ENCODE measurements at regions not wholly inside any gene's neighbourhood (a gene's known extent, or its start where the extent isn't known, plus 50 kb on each side); places are given as distances from the start of the nearest gene placed in this dataset.
"Not testable (repeated sequence)": the region's sequence is repeated elsewhere in the genome, so short reads cannot be mapped to it uniquely, and the experiment has no call there.

DNA sequence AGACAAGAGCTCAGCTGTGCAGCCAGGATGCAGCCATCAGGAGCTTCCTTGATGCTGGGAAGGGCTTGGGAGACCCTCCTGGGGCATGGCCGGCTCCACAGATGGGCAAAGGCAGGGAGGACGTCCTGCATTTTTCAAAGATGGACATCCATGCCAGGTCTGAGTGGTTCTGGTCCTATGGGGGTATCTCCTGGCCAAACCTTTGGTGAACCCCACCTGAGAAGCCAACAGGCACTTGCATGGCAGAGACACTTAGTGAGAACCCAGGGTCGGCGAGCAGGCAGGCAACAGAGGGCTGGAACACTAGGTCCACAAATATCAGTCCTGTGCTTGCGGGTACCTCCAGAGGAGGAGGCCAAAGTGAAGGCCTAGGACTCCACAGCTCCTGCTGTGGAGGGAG lies 70.0 kb downstream of the KCTD15 start:
- DNase-seq: no peak

DNA sequence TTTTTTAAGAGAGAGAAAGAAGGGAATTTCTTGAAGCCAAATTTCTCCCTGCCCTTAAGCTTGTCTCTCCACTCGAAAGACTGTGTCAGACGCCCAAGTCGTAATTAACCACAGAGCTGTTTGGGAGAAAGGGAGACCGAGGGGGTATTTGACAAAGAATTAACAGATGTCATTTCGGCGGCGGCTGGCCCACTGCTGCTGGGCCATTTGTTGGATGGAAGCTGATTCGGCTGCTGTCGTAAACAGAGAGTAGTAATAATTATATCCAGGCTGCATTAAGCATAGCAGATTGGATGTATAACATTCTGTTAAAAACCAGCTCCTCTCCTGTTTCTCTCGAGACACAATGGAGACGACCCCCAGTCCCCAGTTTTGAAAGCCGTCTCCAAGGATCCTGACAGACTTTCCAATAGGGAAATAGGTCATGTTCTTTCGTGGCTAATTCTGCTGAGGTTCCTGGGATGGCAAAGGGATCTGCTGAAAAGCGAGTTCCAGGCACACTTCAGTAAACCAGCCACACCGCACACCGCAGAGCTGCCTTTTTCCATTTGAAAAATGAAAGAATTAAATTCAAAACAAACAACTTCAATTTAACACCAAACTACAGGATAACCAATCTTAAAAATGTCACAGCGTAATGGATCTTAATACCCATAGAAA lies 71.5 kb downstream of the KCTD15 start:
- DNase-seq: no peak

DNA sequence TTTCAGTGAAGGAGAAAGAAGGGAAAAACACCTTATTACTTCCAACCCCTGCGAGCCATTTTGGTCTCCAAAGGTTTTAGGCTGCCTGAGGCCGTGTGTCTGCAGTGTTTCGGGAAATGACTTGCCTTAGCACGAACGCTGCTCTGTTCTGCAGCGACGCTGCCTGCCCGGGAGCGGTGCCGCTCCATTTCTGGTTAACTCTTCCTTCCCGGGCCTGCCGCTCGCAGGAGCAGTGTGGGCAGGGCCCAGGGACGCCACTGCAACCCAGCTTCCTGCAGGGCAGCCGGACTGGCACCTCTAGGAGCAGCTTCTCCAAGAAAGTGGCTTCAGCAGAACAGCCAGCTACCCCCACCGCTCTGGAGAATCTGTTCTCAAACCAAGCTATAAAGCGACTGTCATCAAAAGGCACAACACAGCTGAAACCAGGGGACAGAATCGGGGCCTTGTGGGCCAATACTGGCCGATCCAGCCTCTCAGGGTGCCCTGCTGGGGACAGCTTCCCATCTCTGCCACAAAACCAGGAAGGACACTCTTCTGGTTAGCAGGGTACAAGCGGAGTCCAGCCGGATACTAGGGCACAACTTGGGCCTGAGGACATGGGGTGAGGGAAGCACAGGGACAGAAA lies 72.2 kb downstream of the KCTD15 start:
- no peak for DNase-seq

DNA sequence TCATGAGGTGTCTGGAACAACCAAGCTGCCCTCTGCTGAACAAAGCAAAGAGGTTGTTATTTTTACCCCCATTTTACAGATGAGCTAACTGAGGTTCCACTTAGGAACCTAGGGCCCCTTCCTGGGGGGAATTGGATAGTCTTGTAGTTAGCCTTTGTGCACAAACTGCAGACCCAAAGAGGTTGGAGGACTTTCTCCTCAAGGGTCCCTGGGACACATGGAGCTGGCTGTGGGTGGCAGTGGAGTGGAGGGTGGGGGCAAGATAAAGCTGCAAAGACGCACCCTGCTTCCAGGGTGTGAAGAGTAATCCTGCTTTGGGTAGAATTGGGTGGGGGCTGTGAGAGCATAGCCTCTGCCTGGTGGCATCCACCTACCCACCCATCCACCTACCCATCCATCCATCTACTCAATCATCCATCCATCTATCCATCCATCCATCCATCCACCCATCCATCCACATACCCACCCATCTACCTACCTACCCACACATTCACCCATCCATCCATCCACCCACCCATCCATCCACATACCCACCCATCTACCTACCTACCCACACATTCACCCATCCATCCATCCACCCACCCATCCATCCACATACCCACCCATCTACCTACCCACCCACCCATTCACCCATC lies 73.7 kb downstream of the KCTD15 start:
- DNase-seq: not testable (repeated sequence)

DNA sequence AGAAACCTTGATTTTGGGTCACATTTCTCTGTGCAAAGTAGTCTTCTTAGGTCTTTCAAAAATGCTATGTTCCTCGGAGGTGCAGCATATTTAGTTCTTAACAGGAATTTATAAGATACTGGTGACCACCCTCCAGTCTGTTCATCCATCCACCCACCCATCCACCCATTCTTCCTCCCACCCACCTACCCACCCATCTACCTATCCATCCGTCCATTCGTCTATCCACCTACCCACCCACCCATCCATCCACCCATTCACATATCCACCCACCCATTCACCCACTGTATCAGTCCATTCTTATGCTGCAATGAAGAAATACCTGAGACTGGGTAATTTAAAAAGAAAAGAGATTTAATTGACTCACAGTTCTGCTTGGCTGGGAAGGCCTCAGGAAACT lies 74.9 kb downstream of the KCTD15 start:
- no peak for DNase-seq

DNA sequence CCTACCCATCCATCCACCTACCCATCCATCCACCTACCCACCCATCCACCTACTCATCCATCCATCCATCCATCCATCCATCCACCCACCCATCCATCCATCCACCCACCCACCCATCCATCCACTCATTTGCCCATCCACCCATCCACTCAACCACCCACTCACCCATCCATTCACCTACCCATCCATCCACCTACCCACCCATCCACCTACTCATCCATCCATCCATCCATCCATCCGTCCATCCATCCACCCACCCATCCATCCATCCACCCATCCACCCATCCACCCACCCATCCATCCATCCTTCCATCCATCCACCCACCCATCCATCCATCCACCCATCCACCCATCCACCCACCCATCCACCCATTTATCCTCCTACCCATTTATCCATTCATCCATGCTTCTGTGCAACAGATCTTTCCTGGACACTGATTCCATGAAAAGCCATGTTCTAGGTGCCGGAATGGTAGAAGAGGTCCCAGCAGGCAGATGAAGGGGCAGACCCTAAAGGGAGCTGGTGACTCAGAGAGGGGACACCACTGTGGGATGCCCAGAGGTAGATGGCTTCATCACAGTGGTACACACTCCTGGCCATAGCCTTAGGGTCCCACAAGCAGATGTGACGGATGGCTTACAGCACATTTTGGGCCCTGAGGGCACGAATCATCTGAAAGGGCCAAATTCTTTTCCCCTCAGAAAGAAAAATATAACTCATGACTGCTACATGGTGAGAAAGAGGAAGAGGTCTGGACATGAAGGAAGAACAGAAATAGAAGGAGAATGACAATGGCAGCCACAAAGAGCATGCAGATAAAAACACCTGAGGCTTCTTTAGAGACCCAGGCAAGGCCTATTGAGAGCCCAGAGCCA lies 76.0 kb downstream of the KCTD15 start:
- no peak for DNase-seq

DNA sequence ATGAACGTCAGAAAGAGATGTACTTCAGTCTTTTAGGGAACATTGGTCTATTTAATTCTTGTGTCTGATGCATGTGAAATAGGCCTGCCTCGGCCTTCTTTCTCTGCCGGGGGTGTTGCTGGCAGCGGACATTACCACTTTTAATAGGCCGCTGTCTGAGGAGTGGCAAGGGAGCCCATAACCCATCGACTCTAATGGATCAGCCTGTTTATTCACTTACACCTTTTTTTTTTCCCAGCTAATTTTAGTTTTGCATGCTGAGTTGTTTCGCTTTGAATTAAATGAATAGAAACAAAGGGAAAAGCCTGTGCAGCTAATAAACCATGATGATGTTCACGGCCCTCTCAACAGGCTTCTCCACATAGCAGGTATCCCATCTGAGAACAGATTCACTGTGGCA lies 78.4 kb downstream of the KCTD15 start:
- no peak for DNase-seq

DNA sequence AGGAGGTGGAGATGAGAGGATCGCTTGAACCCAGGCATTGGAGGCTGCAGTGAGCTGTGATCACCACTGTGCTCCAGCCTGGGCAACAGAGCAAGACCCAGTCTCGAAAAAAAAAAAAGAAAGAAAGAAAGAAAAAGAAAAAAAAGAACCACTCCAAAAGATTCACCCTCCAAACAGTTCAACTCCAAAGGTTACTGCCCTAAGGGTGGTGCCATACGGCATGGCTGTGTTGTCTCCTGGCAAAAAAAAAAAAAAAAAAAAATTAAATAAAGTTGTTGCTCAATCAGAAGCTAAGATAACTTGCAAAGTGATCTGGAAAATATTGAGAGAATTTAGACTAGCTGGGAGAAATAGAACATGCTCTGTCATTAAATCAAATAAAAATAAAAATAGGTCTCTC lies 79.5 kb downstream of the KCTD15 start:
- DNase-seq: no peak

DNA sequence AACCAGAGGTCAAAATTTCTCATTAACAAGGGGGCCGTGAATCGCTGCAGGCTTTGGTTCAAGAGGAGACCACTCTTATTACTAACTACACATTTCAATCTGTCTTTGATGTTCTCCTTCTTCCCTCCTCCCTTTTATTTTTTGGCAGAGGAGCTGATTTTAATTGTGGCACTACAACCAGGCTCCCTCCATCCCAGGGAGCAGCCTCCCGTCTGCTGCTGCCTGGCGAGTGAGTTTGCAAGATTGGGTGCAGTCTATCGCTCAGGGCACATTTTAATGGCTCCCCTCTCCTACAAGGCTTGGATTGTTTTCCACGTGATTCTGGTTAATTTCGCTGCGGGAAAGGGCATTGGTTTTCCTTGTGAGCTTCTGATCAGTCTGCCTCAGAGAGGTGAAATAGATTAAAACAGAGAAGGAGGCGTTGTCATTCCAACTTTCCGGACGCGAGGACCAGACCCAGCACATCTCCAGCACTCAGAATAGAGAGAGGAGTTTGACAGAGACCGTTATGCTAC lies 81.4 kb downstream of the KCTD15 start:
- DNase-seq: no peak

DNA sequence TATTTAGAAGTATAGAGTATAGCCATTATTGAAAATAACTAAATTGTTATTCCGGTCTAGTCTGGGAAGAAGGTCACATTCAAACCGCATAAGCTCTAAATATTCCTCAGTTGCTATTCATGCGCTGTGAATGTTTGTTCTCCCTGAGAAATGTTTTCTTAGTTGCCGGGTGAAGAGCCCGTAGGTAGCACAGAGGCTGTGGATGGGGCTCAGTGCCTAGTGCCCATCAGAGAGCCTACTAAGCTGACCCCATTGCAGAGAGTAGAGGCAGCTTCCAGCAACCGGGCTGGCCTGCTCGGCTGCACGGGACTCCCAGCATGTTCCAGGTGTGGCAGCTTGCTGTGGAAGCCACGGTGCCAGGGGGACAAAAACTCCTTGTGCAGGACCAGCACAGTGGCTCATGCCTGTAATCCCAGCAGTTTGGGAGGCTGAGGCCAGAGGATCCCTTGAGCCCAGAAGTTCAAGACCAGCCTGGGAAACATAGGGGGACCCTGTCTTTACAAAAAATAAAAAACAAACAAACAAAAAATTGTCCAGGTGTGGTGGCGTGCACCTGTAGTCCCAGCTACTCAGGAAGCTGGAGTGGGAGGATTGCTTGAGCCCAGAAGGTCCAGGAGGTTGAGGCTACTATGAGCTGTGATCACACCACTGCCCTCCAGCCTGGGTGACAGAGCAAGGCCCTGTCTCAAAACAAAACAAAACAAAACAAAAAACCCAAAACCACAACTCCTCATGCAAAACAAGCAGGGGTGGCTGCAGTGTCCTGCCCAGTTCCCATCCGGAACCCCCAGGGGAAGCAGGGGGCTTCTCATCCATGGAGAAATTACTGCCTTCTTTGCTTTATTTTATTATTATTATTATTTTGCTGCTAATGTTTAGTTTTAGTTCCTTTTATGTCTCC lies 82.5 kb downstream of the KCTD15 start:
- no peak for DNase-seq

DNA sequence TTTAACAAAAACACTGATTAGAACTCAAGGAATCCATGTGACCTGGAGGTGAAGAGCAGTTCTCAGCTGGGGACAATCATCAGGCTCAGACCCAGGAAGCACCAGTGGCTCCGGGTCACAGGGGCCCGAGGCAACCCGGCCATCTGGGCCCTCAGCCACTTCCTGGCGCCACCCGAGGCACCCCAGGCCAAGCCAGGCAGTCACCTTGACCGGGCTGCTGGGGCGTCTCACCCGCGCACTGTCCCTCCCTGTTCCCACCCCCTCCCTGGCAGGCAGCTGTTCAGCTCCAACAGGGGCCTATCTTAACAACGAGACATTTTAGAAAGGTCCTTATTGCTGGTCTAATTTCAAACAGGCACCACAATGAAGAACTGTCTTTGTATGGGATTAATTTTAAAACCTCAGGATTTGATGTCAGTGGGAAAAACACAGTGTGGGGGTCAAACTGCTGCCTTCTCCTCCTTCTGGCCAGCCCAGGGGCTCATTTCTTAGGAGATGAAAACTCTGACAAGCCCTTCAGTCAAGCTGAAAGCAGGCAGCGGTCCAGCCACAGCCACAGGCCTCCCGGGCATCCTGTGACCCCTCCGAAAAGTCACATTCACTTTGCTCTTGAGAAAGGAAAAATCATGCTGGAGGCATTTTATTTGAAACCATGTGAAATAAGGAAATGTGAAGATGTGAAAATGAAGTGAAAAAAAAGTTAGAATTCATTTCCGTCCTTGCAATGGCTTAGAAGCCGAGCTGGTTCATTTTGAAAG lies 83.3 kb downstream of the KCTD15 start:
- no peak for DNase-seq

DNA sequence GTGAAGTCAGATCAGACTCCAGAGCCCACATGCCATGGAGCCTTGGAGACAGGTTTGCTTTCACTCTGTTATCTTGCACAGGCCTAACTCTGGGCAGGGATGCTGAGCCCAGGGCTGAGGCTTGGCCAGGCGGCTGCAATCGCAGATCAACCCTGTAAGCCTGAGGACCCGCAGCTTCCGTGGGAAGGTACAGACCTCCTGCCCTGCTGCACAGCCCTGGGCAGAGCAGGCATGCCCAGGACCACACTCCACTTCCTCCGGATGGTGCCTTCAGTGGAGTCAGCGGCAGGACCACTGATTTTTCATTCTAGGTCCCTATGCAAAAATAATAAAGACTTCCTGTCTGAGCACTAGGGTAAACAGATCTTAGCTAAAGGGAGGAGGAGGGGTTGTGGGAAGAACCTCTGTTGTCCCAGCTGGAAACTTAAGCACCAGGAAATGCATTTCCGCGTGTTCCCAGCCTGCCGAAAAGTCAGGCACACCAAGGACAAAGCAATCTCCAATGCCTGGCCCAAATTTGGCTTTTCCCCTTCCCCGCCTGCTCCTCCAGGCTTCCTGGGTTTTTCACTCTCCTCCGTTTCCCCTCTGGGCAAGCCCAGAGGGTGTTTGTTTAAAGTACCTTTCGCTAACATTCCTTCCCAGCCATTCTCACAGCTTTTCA lies 87.3 kb downstream of the KCTD15 start:
- no peak for DNase-seq

DNA sequence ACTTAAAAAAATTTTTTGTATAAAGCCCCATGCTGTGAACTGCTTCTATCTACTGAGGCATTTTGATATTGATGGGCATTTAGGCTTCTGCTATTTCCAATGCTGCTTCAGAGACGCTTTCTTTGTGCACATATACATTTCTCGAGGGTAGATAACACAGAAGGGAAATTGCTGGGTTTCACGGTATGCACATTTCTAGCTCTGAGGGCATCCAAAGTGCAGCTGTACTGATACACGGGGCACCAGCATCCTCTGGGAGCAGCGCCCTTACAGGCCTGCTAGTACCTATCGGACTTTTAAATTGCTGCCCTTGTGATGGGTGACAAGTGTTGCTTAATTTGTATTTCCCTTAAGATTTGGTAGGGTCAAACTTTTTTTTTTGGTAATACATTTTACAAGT lies 88.6 kb downstream of the KCTD15 start:
- DNase-seq: no peak

DNA sequence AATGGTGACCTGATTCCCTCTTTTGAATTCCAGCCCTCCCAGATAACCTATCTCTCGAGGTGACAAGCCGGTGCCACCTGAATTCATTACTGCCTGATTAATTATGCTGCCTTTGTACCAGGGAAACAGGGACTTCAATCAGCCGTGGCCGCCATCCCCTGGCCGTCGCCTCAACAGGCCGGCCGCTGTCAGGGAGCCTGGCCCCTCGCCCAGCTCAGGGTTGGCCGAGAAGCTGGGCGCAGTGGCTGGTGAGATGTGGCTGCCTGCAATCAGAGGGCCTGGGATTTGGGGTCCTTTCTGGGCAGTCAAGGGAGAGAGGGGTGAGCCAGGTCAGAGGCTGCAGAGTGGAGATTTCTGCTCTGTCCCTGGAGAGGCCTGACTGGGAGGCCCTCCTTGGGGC lies 91.2 kb downstream of the KCTD15 start:
- DNase-seq: no peak

DNA sequence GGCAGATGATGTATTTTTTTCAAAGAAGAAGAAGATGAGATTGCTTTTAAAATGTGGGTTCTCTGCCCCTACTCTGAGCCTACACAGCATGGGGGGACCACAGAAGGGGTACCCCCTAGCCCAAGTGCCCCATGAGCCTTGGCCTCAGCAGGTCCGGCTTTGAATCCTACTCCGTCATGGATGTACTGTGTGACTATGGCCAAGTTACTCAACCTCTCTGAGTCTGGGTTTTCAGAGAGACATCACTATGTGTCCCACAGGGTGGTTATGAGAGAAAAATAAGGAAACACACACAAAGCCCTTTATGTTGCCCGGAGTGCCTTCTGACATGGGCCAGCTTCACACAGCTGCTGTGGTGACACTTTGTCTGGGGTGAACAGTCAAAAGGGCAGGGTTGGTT lies 92.0 kb downstream of the KCTD15 start:
- no peak for DNase-seq

DNA sequence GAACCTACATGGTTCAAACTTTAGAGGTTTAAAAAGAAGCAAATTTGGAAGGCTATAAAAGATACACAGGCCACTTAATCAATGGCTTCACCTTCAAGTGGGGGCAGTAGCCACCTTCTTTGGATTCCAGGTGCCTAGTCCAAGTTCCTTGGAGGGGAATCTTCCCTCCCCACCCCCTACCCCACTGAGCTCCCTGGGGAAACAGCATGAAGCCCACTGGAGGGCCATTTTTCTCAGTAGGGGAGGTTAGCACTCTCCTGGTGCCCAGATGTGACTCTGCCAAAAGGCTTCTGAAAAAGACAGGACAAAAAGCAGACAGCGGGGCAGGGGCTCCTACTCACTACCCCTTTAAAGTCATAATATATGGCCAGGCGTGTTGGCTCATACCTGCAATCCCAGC lies 93.9 kb downstream of the KCTD15 start:
- DNase-seq: no peak

DNA sequence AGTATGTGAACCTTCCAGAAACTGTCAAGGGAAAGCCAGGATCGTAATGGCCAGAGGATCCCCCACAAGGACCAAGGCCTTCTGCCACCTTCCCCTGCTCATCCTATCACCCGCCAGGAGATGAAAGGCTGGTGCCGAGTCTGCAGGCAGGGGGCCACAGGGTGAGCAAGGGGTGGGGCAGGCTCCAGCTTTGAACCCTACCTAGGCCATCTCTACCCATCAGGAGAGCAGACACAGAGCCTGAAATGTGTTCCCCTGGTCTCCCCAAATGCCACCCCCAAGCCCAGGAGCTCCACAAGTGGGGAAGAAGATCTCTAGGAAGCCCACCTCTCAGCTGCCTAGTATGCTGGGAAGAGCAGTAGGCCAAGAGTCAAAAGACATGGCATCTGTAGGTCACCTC lies 95.1 kb downstream of the KCTD15 start:
- no peak for DNase-seq

DNA sequence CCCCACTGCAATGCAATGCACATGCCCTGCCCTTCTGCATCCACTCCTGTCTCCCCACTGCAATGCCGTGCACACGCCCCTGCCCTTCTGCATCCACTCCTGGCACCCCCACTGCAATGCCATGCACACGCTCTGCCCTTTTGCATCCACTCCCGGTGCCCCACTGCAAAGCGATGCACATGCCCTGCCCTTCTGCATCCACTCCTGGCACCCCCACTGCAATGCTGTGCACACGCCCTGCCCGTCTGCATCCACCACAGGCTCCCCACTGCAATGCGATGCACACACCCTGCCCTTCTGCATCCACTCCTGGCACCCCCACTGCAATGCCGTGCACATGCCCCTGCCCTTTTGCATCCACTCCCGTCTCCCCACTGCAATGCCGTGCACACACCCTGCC lies 98.1 kb downstream of the KCTD15 start:
- DNase-seq: no peak

DNA sequence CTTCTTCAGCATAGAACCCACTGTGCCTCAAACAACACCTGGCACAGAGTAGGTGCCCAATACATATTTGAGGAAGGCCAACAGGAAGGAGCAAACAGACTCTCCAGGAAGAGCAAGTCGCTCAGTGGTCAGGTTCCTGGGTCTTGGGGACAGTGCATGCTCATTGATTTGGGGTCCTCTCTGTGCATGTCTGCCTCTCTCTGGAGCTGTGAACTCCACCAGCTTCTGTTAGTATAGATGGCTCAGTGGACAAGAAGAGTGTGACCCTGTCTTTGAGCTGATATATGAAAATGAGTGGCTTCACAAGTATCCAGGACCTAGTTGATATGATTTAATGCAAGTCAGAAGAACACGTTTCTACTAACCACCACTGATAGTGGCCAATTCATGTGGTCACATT lies 98.7 kb downstream of the KCTD15 start:
- no peak for DNase-seq

DNA sequence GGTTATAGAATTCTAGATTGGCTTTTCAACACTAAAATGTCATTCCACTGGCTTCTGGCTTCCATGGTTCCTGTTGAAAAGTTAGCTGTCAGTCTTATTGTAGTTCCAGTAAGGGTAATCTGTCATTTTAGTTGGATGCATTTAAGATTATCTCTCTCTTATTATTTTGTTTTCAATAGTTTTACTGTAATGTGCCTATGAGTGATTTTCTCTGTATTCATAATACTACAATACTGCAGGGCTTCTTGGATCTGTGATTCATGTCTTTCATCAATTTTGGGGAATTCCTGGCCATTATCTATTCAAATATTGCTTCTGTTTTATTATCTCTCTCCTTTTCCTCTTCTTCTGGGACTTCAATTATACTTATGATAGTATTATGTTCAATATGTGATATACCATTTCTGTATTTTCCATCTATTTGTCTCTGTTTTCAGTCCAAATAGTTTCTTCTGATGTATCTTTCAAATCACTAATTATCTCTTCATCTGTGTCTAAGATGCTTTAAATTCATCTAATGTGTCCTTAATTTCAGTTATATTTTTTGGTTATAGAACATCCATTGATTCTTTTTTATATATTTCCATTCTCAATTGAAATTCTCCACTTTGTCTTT lies 101.5 kb downstream of the KCTD15 start:
- no peak for DNase-seq

DNA sequence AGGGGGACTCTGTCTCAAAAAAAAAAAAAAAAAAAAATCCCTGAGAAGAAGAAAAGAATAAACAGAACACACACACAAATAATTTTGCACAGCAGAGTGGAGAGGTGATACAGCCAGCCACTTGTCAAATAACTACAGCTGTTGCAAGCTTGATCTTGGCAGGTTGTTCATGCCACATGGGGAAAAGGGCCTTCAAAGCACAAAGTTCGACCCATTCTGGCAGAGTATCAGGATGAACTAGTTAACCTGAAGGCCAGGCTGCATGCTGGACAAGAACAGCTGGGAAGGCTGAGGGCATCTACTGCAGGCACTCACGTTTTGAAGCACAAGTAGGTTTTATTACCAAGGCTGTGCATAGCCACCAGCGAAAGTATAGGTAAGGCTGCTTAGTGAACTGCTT lies 104.1 kb downstream of the KCTD15 start:
- no peak for DNase-seq
